Stomach (tissue), 8 donors: ENCODE measurements at regions not wholly inside any gene's neighbourhood (a gene's known extent, or its start where the extent isn't known, plus 50 kb on each side); places are given as distances from the start of the nearest gene placed in this dataset.

Source experiments
- DNase-seq, 2 donors: peaks; one replicate each; pipeline versions ENCODE4 v3.0.0 to v3.0.0-alpha.2; 2013 to 2019
- H3K27ac ChIP-seq, 5 donors: fragments of 200-600 bp in 4 of 5; sonication (generic) in 4 of 5; one replicate each; pipeline ENCODE4 v1.5.1; 2013 to 2019; ENCODE audit warnings: mild to moderate bottlenecking in 1 of 5, moderate library complexity in 1 of 5
- H3K27me3 ChIP-seq, 3 donors: fragments of 200-600 bp; sonication (generic); one replicate each; pipeline ENCODE4 v1.5.1; 2017 to 2019; ENCODE audit warnings: mixed run types in 1 of 3
- H3K36me3 ChIP-seq, 4 donors: fragments of 200-600 bp; sonication (generic); 1 replicate in 3 of 4; 2 replicates in 1 of 4; pipeline ENCODE4 v1.5.1; 2016 to 2019
- H3K4me1 ChIP-seq, 4 donors: fragments of 200-600 bp; sonication (generic); one replicate each; pipeline ENCODE4 v1.5.1; 2016 to 2019
- H3K4me3 ChIP-seq, 4 donors: fragments of 200-600 bp; sonication (generic) in 3 of 4; one replicate each; pipeline ENCODE4 v1.5.1; 2016 to 2019; ENCODE audit warnings: mild to moderate bottlenecking in 1 of 4
- H3K9me3 ChIP-seq, 4 donors: fragments of 200-600 bp; sonication (generic); one replicate each; pipeline ENCODE4 v1.5.1; 2016 to 2019
- EP300 ChIP-seq: sonication (generic); formaldehyde crosslinking; IDR thresholded peaks from one replicate; pipeline ENCODE4 v1.6.1; 2017; ENCODE audit warnings: antibody characterized with exemption
- POLR2A ChIP-seq, 4 donors: fragments of 450-650 bp; IDR thresholded peaks; one replicate each; pipeline ENCODE4 v1.6.1; 2016; ENCODE audit warnings: antibody characterized with exemption in 4 of 4, control low read depth in 2 of 4, mild to moderate bottlenecking in 1 of 4, moderate library complexity in 1 of 4
- POLR2AphosphoS5 ChIP-seq, 3 donors: sonication (generic); formaldehyde crosslinking; IDR thresholded peaks; one replicate each; pipeline ENCODE4 v1.6.1; 2016; ENCODE audit warnings: antibody characterized with exemption in 3 of 3
- WGBS, 5 donors: extraction: QIAGEN DNeasy Blood & Tissue Kit in 3 of 5; methylation state at CpG; one replicate each; pipeline versions ENCODE4 v1.1.5 to v1.1.7; 2013 to 2018; 5-methylcytosine and 5-hydroxymethylcytosine counted together
- intact Hi-C: fragments of 100-400 bp; cut with DNase I; formaldehyde crosslinking; loops from one replicate; pipeline ENCODE4 v1.15.1; 2023; ENCODE audit warnings: low total_unique reads
- TF ChIP-seq, protein P1 (sequence below), 7 experiments: fragments of 450-650 bp in 4 of 7; fragments of 200-600 bp in 3 of 7; sonication (generic) in 3 of 7; IDR thresholded peaks; one replicate each; pipeline ENCODE4 v1.5.1; 2016 to 2019; ENCODE audit warnings: antibody characterized with exemption in 7 of 7, control low read depth in 2 of 7, mild to moderate bottlenecking in 1 of 7
- donor health status: healthy with polysubstance abuse.
- donor health status: Bipolar disorder and iron deficiency.
- donor health status: healthy.

DNA sequence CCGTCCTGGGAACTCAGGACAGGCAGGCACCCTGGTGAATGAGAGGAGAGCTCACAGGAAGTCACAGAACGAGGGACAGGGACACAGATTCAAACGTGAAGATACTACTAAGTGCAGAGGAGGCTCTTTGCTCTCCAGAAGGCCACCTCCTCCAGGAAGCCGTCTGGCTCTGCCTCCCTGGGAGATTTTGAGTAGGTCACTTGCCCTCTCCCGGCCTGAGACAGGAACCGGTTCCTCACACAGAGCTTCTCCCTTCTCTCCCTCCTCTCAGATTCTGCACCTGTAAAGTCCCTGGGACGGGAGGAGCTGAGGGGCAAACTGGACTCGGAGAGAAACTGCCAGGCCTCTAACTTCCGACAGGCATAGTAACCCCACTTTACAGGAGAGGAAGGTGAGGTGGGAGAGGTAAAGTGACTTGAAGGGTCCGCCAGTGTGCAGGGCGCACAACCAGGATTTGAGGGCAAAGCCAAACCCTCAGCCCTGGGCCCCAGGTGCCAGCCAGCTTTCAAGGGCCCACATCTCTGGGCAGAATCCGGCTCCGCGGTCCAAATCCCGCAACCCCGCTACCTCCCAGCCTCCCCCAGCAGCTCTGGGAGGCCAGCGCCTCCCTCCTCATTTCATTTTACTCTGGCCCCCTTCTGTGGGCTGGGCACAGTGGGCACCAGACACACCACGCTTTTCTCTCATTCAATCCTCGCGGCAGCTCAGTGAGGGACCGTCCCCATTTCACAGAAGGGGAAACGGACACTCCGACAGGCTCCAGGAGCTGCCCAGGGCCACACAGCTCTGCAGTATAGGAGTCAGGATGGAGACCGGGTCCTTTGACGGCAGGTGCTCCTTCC, 150.2 kb downstream of the SMAD6 start:
- no peaks in the 10 kb centered on the region for H3K9me3 ChIP-seq
- WGBS, 5 donors, result 90 to 95% (median 93%) methylated on average over 25 of the region's 25 CpGs
- no peak overlapping the region for H3K4me3 ChIP-seq
- H3K4me1 ChIP-seq, result peaks cover 13 to 39% (median 19%) of the 10 kb centered on the region in 4 donors
- intact Hi-C loops, result loop anchor here (5.0 kb wide), 2 partner anchors 155 to 250 kb away; no protein-coding TSS in a partner anchor
- no peaks in the 10 kb centered on the region for H3K27me3 ChIP-seq
- DNase-seq, result peak in 1 of 2 donors; percentile 21
- H3K36me3 ChIP-seq, result no peaks in the 10 kb centered on the region
- peak overlapping the region in 3 of 5 donors; percentile 24 to 72 (median 58) for H3K27ac ChIP-seq
- no peak for TF ChIP-seq POLR2AphosphoS5 (IDR thresholded peaks at IDR 0.05)
- TF ChIP-seq, protein P1, sequence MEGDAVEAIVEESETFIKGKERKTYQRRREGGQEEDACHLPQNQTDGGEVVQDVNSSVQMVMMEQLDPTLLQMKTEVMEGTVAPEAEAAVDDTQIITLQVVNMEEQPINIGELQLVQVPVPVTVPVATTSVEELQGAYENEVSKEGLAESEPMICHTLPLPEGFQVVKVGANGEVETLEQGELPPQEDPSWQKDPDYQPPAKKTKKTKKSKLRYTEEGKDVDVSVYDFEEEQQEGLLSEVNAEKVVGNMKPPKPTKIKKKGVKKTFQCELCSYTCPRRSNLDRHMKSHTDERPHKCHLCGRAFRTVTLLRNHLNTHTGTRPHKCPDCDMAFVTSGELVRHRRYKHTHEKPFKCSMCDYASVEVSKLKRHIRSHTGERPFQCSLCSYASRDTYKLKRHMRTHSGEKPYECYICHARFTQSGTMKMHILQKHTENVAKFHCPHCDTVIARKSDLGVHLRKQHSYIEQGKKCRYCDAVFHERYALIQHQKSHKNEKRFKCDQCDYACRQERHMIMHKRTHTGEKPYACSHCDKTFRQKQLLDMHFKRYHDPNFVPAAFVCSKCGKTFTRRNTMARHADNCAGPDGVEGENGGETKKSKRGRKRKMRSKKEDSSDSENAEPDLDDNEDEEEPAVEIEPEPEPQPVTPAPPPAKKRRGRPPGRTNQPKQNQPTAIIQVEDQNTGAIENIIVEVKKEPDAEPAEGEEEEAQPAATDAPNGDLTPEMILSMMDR (IDR thresholded peaks at IDR 0.05), result no peak
- no peak for TF ChIP-seq EP300
- no peak for TF ChIP-seq POLR2A (IDR thresholded peaks at IDR 0.05)

DNA sequence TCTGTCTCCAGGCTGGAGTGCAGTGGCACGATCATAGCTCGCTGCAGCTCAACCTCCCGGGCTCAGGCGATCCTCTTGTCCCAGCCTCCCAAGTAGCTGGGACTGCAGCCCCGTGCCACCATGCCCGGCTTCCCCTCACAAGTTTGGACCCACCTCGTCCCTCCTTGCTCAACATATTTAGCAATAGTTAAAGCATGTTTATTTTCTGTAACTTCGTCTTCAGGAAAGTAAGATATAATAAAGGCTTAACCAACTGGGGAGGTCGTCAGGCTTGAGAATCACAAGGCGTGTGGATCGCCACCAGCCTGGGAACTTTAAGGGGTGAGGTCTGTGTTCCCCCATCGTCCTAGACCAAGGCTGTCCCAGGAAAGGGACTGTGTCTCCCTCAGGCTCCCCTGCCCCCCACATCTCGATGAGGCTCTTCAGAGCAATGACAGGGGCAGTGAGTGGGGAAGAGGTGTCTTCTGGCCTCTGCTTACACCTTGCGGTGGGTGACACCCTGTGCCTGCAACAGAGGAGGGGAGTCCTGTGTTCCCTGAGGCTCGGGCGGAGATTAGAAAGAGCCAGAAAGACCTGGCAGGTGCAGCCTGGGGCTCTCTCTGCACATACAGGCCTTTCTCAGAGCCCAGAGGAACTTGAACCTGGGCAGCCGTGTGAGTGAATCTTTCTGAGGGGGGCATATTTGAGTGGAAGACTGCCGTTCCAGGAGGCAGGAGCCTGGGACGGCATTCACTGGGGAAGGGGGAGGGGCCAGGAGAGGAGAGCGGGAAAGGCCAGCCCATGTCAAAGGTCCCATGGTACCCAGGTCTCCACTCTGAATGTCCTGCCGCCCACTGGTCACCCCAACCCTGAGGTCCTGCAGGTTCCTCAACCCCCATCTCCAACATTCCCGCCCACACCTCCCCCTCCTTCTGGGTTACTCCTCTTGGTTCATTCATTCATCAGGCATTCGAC, 152.3 kb downstream of the SMAD6 start:
- 77 to 82% (median 81%) methylated on average over 22 to 23 of the region's 23 CpGs for WGBS, 5 donors
- Histone ChIP-seq H3K27ac (no peak overlapping the region), H3K4me3 (no peak overlapping the region), H3K9me3 (no peaks in the 10 kb centered on the region), H3K36me3 (no peaks in the 10 kb centered on the region), H3K27me3 (no peaks in the 10 kb centered on the region), H3K4me1 (peaks cover 13 to 33% (median 19%) of the 10 kb centered on the region in 4 donors)
- peak in 1 of 2 donors; percentile 20 for DNase-seq
- TF ChIP-seq EP300 (no peak), POLR2A (IDR thresholded peaks at IDR 0.05) (no peak), POLR2AphosphoS5 (IDR thresholded peaks at IDR 0.05) (no peak)
- TF ChIP-seq, protein P1 (IDR thresholded peaks at IDR 0.05), result no peak
- intact Hi-C loops, result loop anchor here (5.0 kb wide), 2 partner anchors 157 to 252 kb away; no protein-coding TSS in a partner anchor

DNA sequence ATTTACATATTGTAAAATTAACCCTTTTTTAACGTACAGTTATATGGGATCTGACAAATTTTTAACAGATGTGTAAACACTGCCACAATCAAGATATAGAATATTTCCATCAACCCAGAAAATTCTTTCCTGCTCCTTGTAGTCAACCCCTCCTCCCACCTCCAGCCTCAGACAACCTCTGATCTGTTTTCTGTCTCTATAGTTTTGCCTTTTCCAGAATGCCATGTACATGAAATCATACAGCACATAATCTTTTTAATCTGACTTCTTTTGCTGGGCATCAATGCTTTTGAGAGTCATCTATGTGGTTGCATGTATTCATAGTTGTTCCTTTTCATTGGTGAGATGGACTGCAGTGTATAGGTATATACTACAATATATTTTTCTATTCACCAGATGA, 153.0 kb downstream of the SMAD6 start:
- Histone ChIP-seq H3K9me3 (no peaks in the 10 kb centered on the region), H3K4me3 (no peak overlapping the region), H3K4me1 (peaks cover 13 to 25% (median 18%) of the 10 kb centered on the region in 4 donors), H3K27me3 (no peaks in the 10 kb centered on the region), H3K36me3 (no peaks in the 10 kb centered on the region), H3K27ac (no peak overlapping the region)
- no peak for DNase-seq
- intact Hi-C loops, result no loop called here
- 28 to 52% (median 38%) methylated on average over 1 of the region's 1 CpG for WGBS, 5 donors
- TF ChIP-seq POLR2AphosphoS5 (IDR thresholded peaks at IDR 0.05), result no peak
- TF ChIP-seq, protein P1 (IDR thresholded peaks at IDR 0.05), result no peak
- no peak for TF ChIP-seq POLR2A (IDR thresholded peaks at IDR 0.05)
- no peak for TF ChIP-seq EP300

DNA sequence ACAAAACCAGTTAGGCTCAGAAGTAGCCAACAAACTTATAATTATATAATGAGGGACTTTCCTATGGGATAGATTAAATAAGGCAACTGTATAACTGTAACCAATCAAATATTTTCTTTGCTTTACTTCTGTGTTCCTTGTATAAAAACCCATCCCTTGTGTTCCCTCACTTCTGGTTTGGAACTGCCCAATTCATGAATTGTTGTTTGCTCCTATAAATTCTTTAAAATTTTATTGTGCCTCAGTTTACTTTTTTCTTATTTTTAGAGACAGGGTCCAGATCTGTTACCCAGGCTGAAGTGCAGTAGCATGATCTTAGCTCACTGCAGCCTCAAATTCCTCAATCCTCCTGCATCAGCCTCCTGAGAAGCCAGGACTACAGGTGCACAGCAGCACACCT, 155.7 kb downstream of the SMAD6 start:
- Histone ChIP-seq H3K27me3 (no peaks in the 10 kb centered on the region), H3K9me3 (no peaks in the 10 kb centered on the region), H3K27ac (no peak overlapping the region), H3K4me1 (peaks cover 0 to 10% (median 5%) of the 10 kb centered on the region in 4 donors), H3K36me3 (no peaks in the 10 kb centered on the region), H3K4me3 (no peak overlapping the region)
- intact Hi-C loops, result no loop called here
- DNase-seq, result no peak
- TF ChIP-seq EP300, result no peak
- TF ChIP-seq POLR2A (IDR thresholded peaks at IDR 0.05), result no peak
- TF ChIP-seq, protein P1 (IDR thresholded peaks at IDR 0.05), result no peak
- no peak for TF ChIP-seq POLR2AphosphoS5 (IDR thresholded peaks at IDR 0.05)
